GM18907 (cell line): ENCODE measurements at regions not wholly inside any gene's neighbourhood (a gene's known extent, or its start where the extent isn't known, plus 50 kb on each side); places are given as distances from the start of the nearest gene placed in this dataset.
"Not testable (repeated sequence)": the region's sequence is repeated elsewhere in the genome, so short reads cannot be mapped to it uniquely, and the experiment has no call there.

Source experiments
- ATAC-seq: cut with Tn5 transposase; IDR thresholded peaks from one replicate; pipeline ENCODE4 v1.9.1; 2021; ENCODE audit warnings: mild to moderate bottlenecking, moderate library complexity; ENCODE audit not compliant: unreplicated experiment

GRCh38 chr1:96466842-96467241 lies 254.7 kb upstream of the PTBP2 start:
- peak; percentile 41 for ATAC-seq

- not testable (repeated sequence) for ATAC-seq
Observed at GRCh38 chr1:96469726-96470125, 251.9 kb upstream of the PTBP2 start.

GRCh38 chr1:96472471-96472870 lies 249.1 kb upstream of the PTBP2 start:
- no peak for ATAC-seq

- no peak for ATAC-seq
Observed at GRCh38 chr1:96473791-96474434, 247.7 kb upstream of the PTBP2 start.

GRCh38 chr1:96474985-96475743 lies 246.4 kb upstream of the PTBP2 start:
- ATAC-seq: no peak

- ATAC-seq: no peak
Observed at GRCh38 chr1:96475903-96476302, 245.7 kb upstream of the PTBP2 start.

- ATAC-seq: no peak
Observed at GRCh38 chr1:96478228-96478627, 243.4 kb upstream of the PTBP2 start.

GRCh38 chr1:96481409-96481808 lies 240.2 kb upstream of the PTBP2 start:
- ATAC-seq: no peak

GRCh38 chr1:96482616-96483015 lies 239.0 kb upstream of the PTBP2 start:
- no peak for ATAC-seq

- no peak for ATAC-seq
Observed at GRCh38 chr1:96487394-96487793, 234.2 kb upstream of the PTBP2 start.

GRCh38 chr1:96487971-96488370 lies 233.6 kb upstream of the PTBP2 start:
- no peak for ATAC-seq

GRCh38 chr1:96488777-96489176 lies 232.8 kb upstream of the PTBP2 start:
- ATAC-seq: peak; percentile 53

- ATAC-seq: no peak
Observed at GRCh38 chr1:96492236-96492635, 229.3 kb upstream of the PTBP2 start.

- no peak for ATAC-seq
Observed at GRCh38 chr1:96498744-96499340, 222.7 kb upstream of the PTBP2 start.

- no peak for ATAC-seq
Observed at GRCh38 chr1:96508233-96508632, 213.4 kb upstream of the PTBP2 start.

- ATAC-seq: no peak
Observed at GRCh38 chr1:96509339-96509738, 212.2 kb upstream of the PTBP2 start.

GRCh38 chr1:96509951-96510350 lies 211.6 kb upstream of the PTBP2 start:
- ATAC-seq: no peak

- no peak for ATAC-seq
Observed at GRCh38 chr1:96510391-96510790, 211.2 kb upstream of the PTBP2 start.

GRCh38 chr1:96510911-96511310 lies 210.7 kb upstream of the PTBP2 start:
- no peak for ATAC-seq

- no peak for ATAC-seq
Observed at GRCh38 chr1:96513136-96513535, 208.4 kb upstream of the PTBP2 start.

GRCh38 chr1:96515430-96515829 lies 206.2 kb upstream of the PTBP2 start:
- peak; percentile 98 for ATAC-seq

GRCh38 chr1:96515925-96516324 lies 205.7 kb upstream of the PTBP2 start:
- peak; percentile 61 for ATAC-seq
